Psoas muscle (tissue), 7 donors: ENCODE measurements at regions not wholly inside any gene's neighbourhood (a gene's known extent, or its start where the extent isn't known, plus 50 kb on each side); places are given as distances from the start of the nearest gene placed in this dataset.
"Not testable (repeated sequence)": the region's sequence is repeated elsewhere in the genome, so short reads cannot be mapped to it uniquely, and the experiment has no call there.

ENCODE experiments used
- ATAC-seq, 4 donors: fragments of 200-7000 bp; cut with Tn5 transposase; one replicate each; pipeline ENCODE4 v1.9.1; 2020; ENCODE audit warnings: moderate library complexity in 3 of 4, mild to moderate bottlenecking in 2 of 4
- DNase-seq, 2 donors: peaks; one replicate each; pipeline ENCODE4 v3.0.0-alpha.2; 2020
- H3K27ac ChIP-seq: fragments of 200-600 bp; one replicate; pipeline ENCODE4 v1.8.0; 2022
- H3K27me3 ChIP-seq, 3 donors: fragments of 200-600 bp in 1 of 3; one replicate each; pipeline versions ENCODE4 v1.6.1 to v1.8.0; 2013 to 2022; ENCODE audit warnings: low read length in 2 of 3, mild to moderate bottlenecking in 2 of 3, moderate library complexity in 1 of 3; ENCODE audit not compliant: insufficient read depth in 3 of 3
- H3K36me3 ChIP-seq, 2 donors: fragments of 200-600 bp in 1 of 2; one replicate each; pipeline versions ENCODE4 v1.6.1 to v1.8.0; 2013 to 2022; ENCODE audit warnings: low read depth in 1 of 2, mild to moderate bottlenecking in 1 of 2, moderate library complexity in 1 of 2; ENCODE audit not compliant: insufficient read depth in 1 of 2
- H3K4me1 ChIP-seq: fragments of 200-600 bp; one replicate; pipeline ENCODE4 v1.8.0; 2022
- H3K4me3 ChIP-seq: fragments of 200-600 bp; one replicate; pipeline ENCODE4 v1.8.0; 2022; ENCODE audit warnings: mild to moderate bottlenecking
- H3K9me3 ChIP-seq: fragments of 200-600 bp; one replicate; pipeline ENCODE4 v1.8.0; 2022
- WGBS, 3 donors: extraction: QIAGEN DNeasy Blood & Tissue Kit; methylation state at CpG; one replicate each; pipeline versions ENCODE4 v1.1.6 to v1.1.7; 2013; 5-methylcytosine and 5-hydroxymethylcytosine counted together
- intact Hi-C, 2 donors: fragments of 100-400 bp; cut with DNase I; formaldehyde crosslinking; loops; one replicate each; pipeline versions ENCODE4 v1.11.0 to v1.14.2; 2022
- TF ChIP-seq, protein P1 (sequence below): fragments of 200-600 bp; IDR thresholded peaks from one replicate; pipeline ENCODE4 v1.8.0; 2022; ENCODE audit warnings: antibody characterized with exemption
- donor health status: healthy with polysubstance abuse.
- donor health status: DM: no; HTN: no; CAD: no; lungs with moderate emphysema.
- donor health status: Bipolar disorder and iron deficiency.
- donor health status: healthy.
- donor health status: DM: yes; HTN: yes; CAD: no.
- donor health status: DM: no; HTN: no; CAD: no.
- donor health status: DM: yes; HTN: yes; CAD: no.

DNA sequence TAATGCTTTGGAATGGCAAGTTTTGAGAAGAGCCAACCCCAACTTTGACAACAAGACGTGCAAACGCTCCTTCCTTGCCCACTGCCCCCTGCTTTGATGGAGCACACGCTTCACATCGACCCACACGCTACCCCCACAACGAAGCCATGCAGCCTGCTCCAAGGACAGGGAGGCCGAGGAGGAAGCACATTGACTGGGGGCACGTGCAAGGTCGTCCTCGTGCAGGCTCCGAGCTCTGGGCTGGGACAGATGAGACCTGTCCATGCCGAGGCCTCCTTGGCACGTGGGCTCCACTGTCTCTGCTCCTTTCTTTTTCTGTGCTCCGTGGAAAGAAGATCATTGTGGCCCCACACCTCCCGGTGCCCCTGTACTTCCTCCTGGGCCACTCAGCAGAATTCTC is 309.0 kb downstream of the TEX29 start:
- Histone ChIP-seq H3K36me3 (no peaks in the 10 kb centered on the region), H3K4me1 (no peaks in the 10 kb centered on the region), H3K27me3 (peaks cover 0 to 10% (median 0%) of the 10 kb centered on the region in 3 donors), H3K4me3 (no peak overlapping the region), H3K27ac (no peak overlapping the region), H3K9me3 (no peaks in the 10 kb centered on the region)
- ATAC-seq (no peak), DNase-seq (no peak)
- intact Hi-C loops: no loop called here
- TF ChIP-seq, protein P1, sequence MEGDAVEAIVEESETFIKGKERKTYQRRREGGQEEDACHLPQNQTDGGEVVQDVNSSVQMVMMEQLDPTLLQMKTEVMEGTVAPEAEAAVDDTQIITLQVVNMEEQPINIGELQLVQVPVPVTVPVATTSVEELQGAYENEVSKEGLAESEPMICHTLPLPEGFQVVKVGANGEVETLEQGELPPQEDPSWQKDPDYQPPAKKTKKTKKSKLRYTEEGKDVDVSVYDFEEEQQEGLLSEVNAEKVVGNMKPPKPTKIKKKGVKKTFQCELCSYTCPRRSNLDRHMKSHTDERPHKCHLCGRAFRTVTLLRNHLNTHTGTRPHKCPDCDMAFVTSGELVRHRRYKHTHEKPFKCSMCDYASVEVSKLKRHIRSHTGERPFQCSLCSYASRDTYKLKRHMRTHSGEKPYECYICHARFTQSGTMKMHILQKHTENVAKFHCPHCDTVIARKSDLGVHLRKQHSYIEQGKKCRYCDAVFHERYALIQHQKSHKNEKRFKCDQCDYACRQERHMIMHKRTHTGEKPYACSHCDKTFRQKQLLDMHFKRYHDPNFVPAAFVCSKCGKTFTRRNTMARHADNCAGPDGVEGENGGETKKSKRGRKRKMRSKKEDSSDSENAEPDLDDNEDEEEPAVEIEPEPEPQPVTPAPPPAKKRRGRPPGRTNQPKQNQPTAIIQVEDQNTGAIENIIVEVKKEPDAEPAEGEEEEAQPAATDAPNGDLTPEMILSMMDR: no peak
- WGBS, 3 donors: 84 to 86% (median 84%) methylated on average over 15 of the region's 15 CpGs

DNA sequence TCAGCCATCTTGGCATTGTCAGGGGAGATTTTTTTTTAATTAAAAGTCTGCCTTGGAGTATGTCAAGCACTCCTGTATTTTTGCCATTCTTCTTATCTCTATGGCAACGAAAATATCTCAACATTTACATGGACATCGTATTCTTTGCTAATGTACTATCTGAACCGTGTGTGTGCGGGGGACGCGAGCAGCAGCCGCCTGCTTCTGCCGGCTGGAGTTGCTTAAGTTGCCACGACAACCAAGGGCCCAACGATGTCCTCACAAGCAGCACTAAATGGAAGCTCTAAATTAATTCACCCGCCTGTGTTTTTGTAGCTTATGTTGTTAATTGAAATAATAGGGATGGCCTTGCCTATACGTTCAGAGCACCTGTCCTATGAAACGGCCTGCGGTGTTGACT is 309.5 kb downstream of the TEX29 start:
- no peak for ATAC-seq
- no peak overlapping the region for H3K27ac ChIP-seq
- H3K36me3 ChIP-seq: no peaks in the 10 kb centered on the region
- H3K27me3 ChIP-seq: peaks cover 0 to 10% (median 0%) of the 10 kb centered on the region in 3 donors
- intact Hi-C loops: no loop called here
- 47 to 51% (median 51%) methylated on average over 14 of the region's 14 CpGs for WGBS, 3 donors
- TF ChIP-seq, protein P1: no peak
- H3K4me1 ChIP-seq: no peaks in the 10 kb centered on the region
- no peak overlapping the region for H3K4me3 ChIP-seq
- H3K9me3 ChIP-seq: no peaks in the 10 kb centered on the region
- DNase-seq: no peak

DNA sequence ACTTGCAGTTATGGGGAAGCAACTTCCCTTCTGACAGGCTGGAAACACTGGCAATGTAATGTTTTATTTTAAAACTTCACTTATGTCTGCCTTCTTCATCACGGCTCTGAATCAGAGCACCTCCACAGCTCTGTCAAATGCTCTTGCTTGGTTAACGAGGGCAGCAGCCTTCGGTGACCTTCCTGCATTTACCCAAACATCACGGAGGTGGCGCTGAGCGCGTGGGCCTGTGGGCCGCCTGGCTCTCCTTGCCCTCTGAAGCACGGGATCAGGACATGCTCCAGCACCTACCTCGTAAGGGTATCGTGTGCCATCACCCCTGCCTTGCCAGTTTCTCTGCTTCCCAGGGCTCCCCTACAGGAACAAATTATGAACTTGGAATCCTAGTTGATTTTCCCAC is 310.0 kb downstream of the TEX29 start:
- H3K4me3 ChIP-seq: no peak overlapping the region
- intact Hi-C loops: no loop called here
- no peaks in the 10 kb centered on the region for H3K36me3 ChIP-seq
- TF ChIP-seq, protein P1: no peak
- ATAC-seq: no peak
- no peaks in the 10 kb centered on the region for H3K9me3 ChIP-seq
- H3K27me3 ChIP-seq: peaks cover 0 to 10% (median 0%) of the 10 kb centered on the region in 3 donors
- WGBS, 3 donors: 59 to 66% (median 62%) methylated on average over 11 of the region's 11 CpGs
- no peaks in the 10 kb centered on the region for H3K4me1 ChIP-seq
- no peak overlapping the region for H3K27ac ChIP-seq
- DNase-seq: no peak

DNA sequence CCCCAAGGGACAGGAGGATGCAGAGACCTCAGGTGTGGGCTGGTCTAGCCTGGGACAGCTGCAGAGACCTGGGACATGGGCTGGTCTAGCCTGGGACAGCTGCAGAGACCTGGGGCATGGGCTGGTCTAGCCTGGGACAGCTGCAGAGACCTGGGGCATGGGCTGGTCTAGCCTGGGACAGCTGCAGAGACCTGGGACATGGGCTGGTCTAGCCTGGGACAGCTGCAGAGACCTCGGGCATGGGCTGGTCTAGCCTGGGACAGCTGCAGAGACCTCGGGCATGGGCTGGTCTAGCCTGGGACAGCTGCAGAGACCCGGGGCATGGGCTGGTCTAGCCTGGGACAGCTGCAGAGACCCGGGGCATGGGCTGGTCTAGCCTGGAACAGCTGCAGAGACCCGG is 310.8 kb downstream of the TEX29 start:
- H3K9me3 ChIP-seq, H3K4me1 ChIP-seq, H3K36me3 ChIP-seq, H3K27ac ChIP-seq, intact Hi-C loops, ATAC-seq, H3K4me3 ChIP-seq, H3K27me3 ChIP-seq, DNase-seq: not testable (repeated sequence)
- 61 to 67% (median 62%) methylated on average over 5 of the region's 5 CpGs for WGBS, 3 donors

DNA sequence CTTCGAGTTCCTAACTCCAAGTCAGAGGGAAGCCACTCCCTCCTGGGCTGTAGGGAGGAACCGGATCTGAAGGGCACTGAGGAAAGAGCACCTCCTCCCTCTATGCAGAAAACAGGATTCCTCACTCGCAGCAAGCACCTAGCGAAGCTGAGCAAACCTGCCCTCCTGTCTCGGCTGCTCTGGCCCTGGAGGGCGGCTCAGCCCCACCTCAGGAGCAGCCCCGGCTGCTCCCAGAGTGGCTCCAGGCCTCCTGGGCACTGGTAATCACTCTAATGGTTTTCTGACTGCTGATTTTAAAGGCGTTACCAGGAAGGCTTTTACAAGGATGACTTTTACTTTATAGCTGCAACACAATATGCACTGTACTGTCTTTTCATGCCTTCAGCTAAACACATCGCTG is 312.5 kb downstream of the TEX29 start:
- intact Hi-C loops: no loop called here

More for the DNA sequence above, 312.5 kb downstream of the TEX29 start:
- Histone ChIP-seq H3K4me3 (no peak overlapping the region), H3K27ac (no peak overlapping the region), H3K4me1 (no peaks in the 10 kb centered on the region), H3K9me3 (no peaks in the 10 kb centered on the region), H3K27me3 (peaks cover 0 to 8% (median 0%) of the 10 kb centered on the region in 3 donors), H3K36me3 (no peaks in the 10 kb centered on the region)
- ATAC-seq (no peak), DNase-seq (no peak)
- WGBS, 3 donors: 32 to 35% (median 34%) methylated on average over 9 of the region's 9 CpGs
- TF ChIP-seq, protein P1: no peak
